Activated CD4-positive, CD25-positive, alpha-beta regulatory T cell (primary cell): ENCODE measurements at regions not wholly inside any gene's neighbourhood (a gene's known extent, or its start where the extent isn't known, plus 50 kb on each side); places are given as distances from the start of the nearest gene placed in this dataset.

ENCODE experiments used
- DNase-seq, 4 experiments: peaks; one replicate each; lab custom pipeline; 2025; lab: John Stamatoyannopoulos, UW

GRCh38 chr10:21084700-21085099 is 187.6 kb upstream of the NEBL start:
- no peak for DNase-seq

GRCh38 chr10:21083861-21084260 is 186.8 kb upstream of the NEBL start:
- no peak for DNase-seq

- DNase-seq, result no peak
These were observed 185.1 kb upstream of the NEBL start for GRCh38 chr10:21082206-21082605.

- no peak for DNase-seq
These were observed 183.2 kb upstream of the NEBL start for GRCh38 chr10:21080261-21080660.

- no peak for DNase-seq
These were observed 182.2 kb upstream of the NEBL start for GRCh38 chr10:21079330-21079658.

GRCh38 chr10:21078410-21079329 is 181.6 kb upstream of the NEBL start:
- no peak for DNase-seq

GRCh38 chr10:21077681-21078080 is 180.6 kb upstream of the NEBL start:
- DNase-seq, result no peak

- no peak for DNase-seq
These were observed 179.3 kb upstream of the NEBL start for GRCh38 chr10:21076381-21076780.

- no peak for DNase-seq
These were observed 178.8 kb upstream of the NEBL start for GRCh38 chr10:21075880-21076279.

- DNase-seq, result no peak
These were observed 174.0 kb upstream of the NEBL start for GRCh38 chr10:21071001-21071673.

- no peak for DNase-seq
These were observed 173.0 kb upstream of the NEBL start for GRCh38 chr10:21069929-21070700.

GRCh38 chr10:21069278-21069677 is 172.2 kb upstream of the NEBL start:
- DNase-seq, result no peak

- DNase-seq, result no peak
These were observed 171.0 kb upstream of the NEBL start for GRCh38 chr10:21068026-21068656.

GRCh38 chr10:21065621-21066248 is 168.6 kb upstream of the NEBL start:
- no peak for DNase-seq

GRCh38 chr10:21061982-21062381 is 164.9 kb upstream of the NEBL start:
- no peak for DNase-seq

GRCh38 chr10:21061184-21061583 is 164.1 kb upstream of the NEBL start:
- DNase-seq, result no peak

GRCh38 chr10:21060626-21061025 is 163.5 kb upstream of the NEBL start:
- DNase-seq, result no peak

GRCh38 chr10:21057989-21058388 is 160.9 kb upstream of the NEBL start:
- DNase-seq, result no peak

GRCh38 chr10:21057436-21057835 is 160.3 kb upstream of the NEBL start:
- DNase-seq, result no peak

- no peak for DNase-seq
These were observed 159.3 kb upstream of the NEBL start for GRCh38 chr10:21056461-21056860.

- DNase-seq, result no peak
These were observed 158.4 kb upstream of the NEBL start for GRCh38 chr10:21055339-21056135.
